GM12878 (cell line): ENCODE measurements at regions not wholly inside any gene's neighbourhood (a gene's known extent, or its start where the extent isn't known, plus 50 kb on each side); places are given as distances from the start of the nearest gene placed in this dataset.

Source experiments
- ATAC-seq: fragments of 200-7000 bp; cut with Tn5 transposase; 3 replicates; pipeline ENCODE4 v1.9.1; 2020; ENCODE audit warnings: mild to moderate bottlenecking, moderate library complexity
- BruUV-seq: library from RNA; stranded (reverse); fragments of 400-500 nt; replicated peaks from 2 replicates; lab custom pipeline; 2021; lab: Mats Ljungman, UMichigan
- CTCF ChIA-PET: fragments of 300-600 bp; sonication (Branson Sonifier 250); formaldehyde crosslinking; extraction: SDS; loops from one replicate; lab custom pipeline; 2021; ENCODE audit warnings: inconsistent platforms; lab: Yijun Ruan, JAX
- POLR2A ChIA-PET: fragments of 350-600 bp; formaldehyde crosslinking; extraction: SDS; loops from one replicate; lab custom pipeline; 2021; ENCODE audit warnings: inconsistent platforms; lab: Charles Lee
- RAD21 ChIA-PET: fragments of 300-600 bp; sonication (Branson Sonifier 250); formaldehyde crosslinking; loops from one replicate; lab custom pipeline; 2023; ENCODE audit warnings: antibody characterized with exemption; ENCODE audit not compliant: unreplicated experiment; lab: Charles Lee
- SMC1A ChIA-PET: fragments of 300-600 bp; sonication (Branson Sonifier 250); formaldehyde crosslinking; loops from one replicate; lab custom pipeline; 2023; ENCODE audit not compliant: unreplicated experiment, uncharacterized antibody; lab: Charles Lee
- DNase-seq: peaks from one replicate; pipeline ENCODE4 v3.0.0-alpha.2; 2011; ENCODE audit warnings: low read depth, low spot score
- FAIRE-seq: peaks from 3 replicates; lab custom pipeline; 2011; peaks lifted over from hg19 to GRCh38; lab: Jason Lieb, UNC
- H2AFZ ChIP-seq: 2 replicates; pipeline ENCODE4 v1.6.0; 2011; ENCODE audit warnings: low read depth, low read length, control low read depth; ENCODE audit not compliant: control insufficient read depth
- H3K27ac ChIP-seq: 2 replicates; pipeline ENCODE4 v1.5.1; 2011; ENCODE audit warnings: control low read depth; ENCODE audit not compliant: control insufficient read depth, insufficient read depth
- H3K27me3 ChIP-seq, 2 experiments: replicated peaks in 1 of 2; 2 replicates each; pipeline versions ENCODE4 v1.6.0 to v1.6.1; 2011; ENCODE audit warnings: low read length in 1 of 2; ENCODE audit not compliant: control insufficient read depth in 2 of 2, insufficient read depth in 2 of 2
- H3K36me3 ChIP-seq, 2 experiments: 2 replicates each; pipeline ENCODE4 v1.5.1; 2011; ENCODE audit warnings: low read length in 1 of 2; ENCODE audit not compliant: control insufficient read depth in 2 of 2, insufficient read depth in 2 of 2
- H3K4me1 ChIP-seq: 2 replicates; pipeline ENCODE4 v1.6.1; 2011; ENCODE audit warnings: mild to moderate bottlenecking, low read length, moderate library complexity, mixed read lengths; ENCODE audit not compliant: control insufficient read depth, insufficient read depth
- H3K4me2 ChIP-seq: 2 replicates; pipeline ENCODE4 v1.6.0; 2011; ENCODE audit warnings: control low read depth; ENCODE audit not compliant: control insufficient read depth, insufficient read depth
- H3K4me3 ChIP-seq: fragments of 200-600 bp; sonication (generic); 2 replicates; pipeline ENCODE4 v1.5.1; 2016
- H3K79me2 ChIP-seq: 2 replicates; pipeline ENCODE4 v1.6.0; 2011; ENCODE audit warnings: low read length; ENCODE audit not compliant: control insufficient read depth, insufficient read depth
- H3K9ac ChIP-seq: 2 replicates; pipeline ENCODE4 v1.8.0; 2011; ENCODE audit warnings: low read length, control low read depth, mixed read lengths; ENCODE audit not compliant: control insufficient read depth, insufficient read depth
- H3K9me3 ChIP-seq: replicated peaks from 3 replicates; pipeline ENCODE4 v1.5.1; 2011; ENCODE audit warnings: mild to moderate bottlenecking, low read length; ENCODE audit not compliant: control insufficient read depth, insufficient read depth
- H4K20me1 ChIP-seq: 2 replicates; pipeline ENCODE4 v1.6.0; 2011; ENCODE audit not compliant: control insufficient read depth, insufficient read depth
- BCL11A ChIP-seq: IDR thresholded peaks from 2 replicates; pipeline ENCODE4 v1.6.1; 2011; ENCODE audit warnings: low read depth, low read length
- CHD2 ChIP-seq: IDR thresholded peaks from 2 replicates; pipeline ENCODE4 v1.6.1; 2011; ENCODE audit warnings: low read depth, low read length, improper control_type of control experiment, borderline replicate concordance
- CHD4 ChIP-seq: fragments of 200-600 bp; sonication (generic); IDR thresholded peaks from 2 replicates; pipeline ENCODE4 v1.6.1; 2016; ENCODE audit warnings: mild to moderate bottlenecking
- JUND ChIP-seq: IDR thresholded peaks from 2 replicates; pipeline ENCODE4 v1.6.1; 2012; ENCODE audit warnings: low read depth, mild to moderate bottlenecking, low read length, improper control_type of control experiment, moderate library complexity
- MYB ChIP-seq: fragments of 150-350 bp; IDR thresholded peaks from 2 replicates; pipeline ENCODE4 v1.6.1; 2014; ENCODE audit warnings: mild to moderate bottlenecking, low read depth, low read length, borderline replicate concordance
- MYC ChIP-seq: IDR thresholded peaks from 2 replicates; pipeline ENCODE4 v1.6.1; 2011; ENCODE audit warnings: mild to moderate bottlenecking, low read length, moderate library complexity, inconsistent platforms; ENCODE audit not compliant: insufficient read depth, insufficient replicate concordance, insufficient read length, severe bottlenecking
- NR2F1 ChIP-seq: fragments of 450-650 bp; conservative IDR thresholded peaks from 2 replicates; pipeline ENCODE4 v1.6.1; 2017; ENCODE audit warnings: mild to moderate bottlenecking
- PAX5 ChIP-seq: IDR thresholded peaks from 2 replicates; pipeline ENCODE4 v1.6.1; 2011; ENCODE audit warnings: low read depth, low read length, borderline replicate concordance
- PML ChIP-seq: IDR thresholded peaks from 2 replicates; pipeline ENCODE4 v1.6.1; 2012; ENCODE audit warnings: low read length, inconsistent platforms
- RUNX3 ChIP-seq: IDR thresholded peaks from 2 replicates; pipeline ENCODE4 v1.6.1; 2012; ENCODE audit warnings: low read length, inconsistent platforms
- SUPT20H ChIP-seq: IDR thresholded peaks from 2 replicates; pipeline ENCODE4 v1.6.1; 2011; ENCODE audit warnings: low read depth, mild to moderate bottlenecking, low read length, moderate library complexity, borderline replicate concordance; ENCODE audit not compliant: control insufficient read depth
- SUZ12 ChIP-seq: fragments of 200-600 bp; sonication (generic); IDR thresholded peaks from one replicate; pipeline ENCODE4 v1.6.1; 2018; ENCODE audit warnings: antibody characterized with exemption, mild to moderate bottlenecking; ENCODE audit not compliant: unreplicated experiment
- WGBS: methylation state at CpG from one replicate; pipeline ENCODE4 v1.1.6; 2016; ENCODE audit warnings: low lambda C conversion rate; ENCODE audit not compliant: insufficient replicate concordance, insufficient coverage; ENCODE audit errors: missing lambda C conversion rate; 5-methylcytosine and 5-hydroxymethylcytosine counted together
- in situ Hi-C: fragments of 300-500 bp; cut with MboI; formaldehyde crosslinking; loops from 9 replicates; pipeline ENCODE4 v1.14.3; 2018; ENCODE audit warnings: mixed read lengths
- intact Hi-C: fragments of 100-400 bp; cut with micrococcal nuclease; formaldehyde crosslinking; loops from one replicate; pipeline ENCODE4 v1.14.2; 2022; ENCODE audit not compliant: unreplicated experiment
- TF ChIP-seq, protein P1 (sequence below): IDR thresholded peaks from 2 replicates; pipeline ENCODE4 v1.6.1; 2012; ENCODE audit warnings: low read depth, low read length, improper control_type of control experiment
- TF ChIP-seq, protein P2 (sequence below): fragments of 450-650 bp; IDR thresholded peaks from 2 replicates; pipeline ENCODE4 v1.6.1; 2018; ENCODE audit warnings: borderline replicate concordance, mild to moderate bottlenecking; ENCODE audit not compliant: partially characterized antibody
- TF ChIP-seq, protein P3 (sequence below): IDR thresholded peaks from 2 replicates; pipeline ENCODE4 v1.6.1; 2012; ENCODE audit warnings: low read depth, low read length, improper control_type of control experiment
- TF ChIP-seq, protein P4 (sequence below): fragments of 450-650 bp; IDR thresholded peaks from 2 replicates; pipeline ENCODE4 v1.6.1; 2018; ENCODE audit warnings: mild to moderate bottlenecking, low read depth, moderate library complexity; ENCODE audit not compliant: partially characterized antibody

DNA sequence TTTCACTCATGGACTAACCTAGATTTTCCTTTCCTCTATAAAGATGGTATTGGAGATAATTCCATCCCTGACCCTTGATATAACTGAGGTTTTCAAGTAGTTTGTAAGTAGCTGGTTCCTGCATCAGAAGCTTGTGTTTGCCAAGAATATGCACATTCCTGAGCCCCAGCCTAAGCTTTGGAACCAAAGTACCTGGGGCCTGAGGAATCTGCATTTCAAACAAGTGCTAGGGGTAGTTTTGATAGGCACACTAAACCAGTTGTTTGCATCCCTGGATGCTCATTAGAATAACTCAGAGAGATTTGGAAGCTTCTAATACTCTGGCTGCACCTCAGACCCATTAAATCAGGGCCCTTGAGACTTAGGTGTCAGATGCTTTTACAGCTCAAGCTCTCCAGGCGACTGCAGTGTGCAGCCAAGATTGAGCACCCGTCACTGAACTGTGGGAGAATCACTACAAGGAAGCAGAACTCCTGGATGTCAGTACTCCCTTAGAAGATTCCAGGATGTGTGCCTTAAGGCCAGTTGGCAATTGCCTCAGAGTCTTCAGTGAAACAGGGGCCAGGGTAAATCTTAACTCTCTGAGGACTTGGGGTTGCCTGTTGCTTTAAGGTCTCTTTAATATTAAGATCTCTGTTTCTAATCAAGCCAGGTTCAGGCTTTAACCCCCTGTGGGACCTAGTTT lies 565.0 kb downstream of the REEP3 start:
- FAIRE-seq (no peak), ATAC-seq (no peak), DNase-seq (no peak)
- BruUV-seq = no TSS peak
- H3K4me3 ChIP-seq = no peak overlapping the region
- no peak overlapping the region for H3K9ac ChIP-seq
- RAD21 ChIA-PET = no interaction called here
- no peak overlapping the region for H3K27ac ChIP-seq
- H2AFZ ChIP-seq = no peak overlapping the region
- intact Hi-C loops = no loop called here
- H3K79me2 ChIP-seq = no peaks in the 10 kb centered on the region
- CTCF ChIA-PET = interaction anchor here (0.9 kb wide), 1 partner anchor 28 kb away, joined by 3 read pairs; no protein-coding TSS in a partner anchor
- H4K20me1 ChIP-seq = no peaks in the 10 kb centered on the region
- POLR2A ChIA-PET = no interaction called here
- SMC1A ChIA-PET = interaction anchor here (0.6 to 1.2 kb wide), 3 partner anchors 9 to 300 kb away, joined by 3 to 4 read pairs (median 3); no protein-coding TSS in a partner anchor
- H3K9me3 ChIP-seq = no peaks in the 10 kb centered on the region
- H3K27me3 ChIP-seq = no peaks in the 10 kb centered on the region
- 0% methylated on average over 2 of the region's 2 CpGs for WGBS
- H3K4me2 ChIP-seq = no peak overlapping the region
- H3K36me3 ChIP-seq = no peaks in the 10 kb centered on the region
- no peaks in the 10 kb centered on the region for H3K4me1 ChIP-seq
- in situ Hi-C loops = no loop called here
- TF ChIP-seq CHD2 = no peak
- TF ChIP-seq CHD4 = no peak
- no peak for TF ChIP-seq SUZ12
- TF ChIP-seq MYB = no peak
- no peak for TF ChIP-seq PML
- TF ChIP-seq SUPT20H = no peak
- TF ChIP-seq, protein P1, sequence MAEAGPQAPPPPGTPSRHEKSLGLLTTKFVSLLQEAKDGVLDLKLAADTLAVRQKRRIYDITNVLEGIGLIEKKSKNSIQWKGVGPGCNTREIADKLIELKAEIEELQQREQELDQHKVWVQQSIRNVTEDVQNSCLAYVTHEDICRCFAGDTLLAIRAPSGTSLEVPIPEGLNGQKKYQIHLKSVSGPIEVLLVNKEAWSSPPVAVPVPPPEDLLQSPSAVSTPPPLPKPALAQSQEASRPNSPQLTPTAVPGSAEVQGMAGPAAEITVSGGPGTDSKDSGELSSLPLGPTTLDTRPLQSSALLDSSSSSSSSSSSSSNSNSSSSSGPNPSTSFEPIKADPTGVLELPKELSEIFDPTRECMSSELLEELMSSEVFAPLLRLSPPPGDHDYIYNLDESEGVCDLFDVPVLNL = no peak
- TF ChIP-seq, protein P2, sequence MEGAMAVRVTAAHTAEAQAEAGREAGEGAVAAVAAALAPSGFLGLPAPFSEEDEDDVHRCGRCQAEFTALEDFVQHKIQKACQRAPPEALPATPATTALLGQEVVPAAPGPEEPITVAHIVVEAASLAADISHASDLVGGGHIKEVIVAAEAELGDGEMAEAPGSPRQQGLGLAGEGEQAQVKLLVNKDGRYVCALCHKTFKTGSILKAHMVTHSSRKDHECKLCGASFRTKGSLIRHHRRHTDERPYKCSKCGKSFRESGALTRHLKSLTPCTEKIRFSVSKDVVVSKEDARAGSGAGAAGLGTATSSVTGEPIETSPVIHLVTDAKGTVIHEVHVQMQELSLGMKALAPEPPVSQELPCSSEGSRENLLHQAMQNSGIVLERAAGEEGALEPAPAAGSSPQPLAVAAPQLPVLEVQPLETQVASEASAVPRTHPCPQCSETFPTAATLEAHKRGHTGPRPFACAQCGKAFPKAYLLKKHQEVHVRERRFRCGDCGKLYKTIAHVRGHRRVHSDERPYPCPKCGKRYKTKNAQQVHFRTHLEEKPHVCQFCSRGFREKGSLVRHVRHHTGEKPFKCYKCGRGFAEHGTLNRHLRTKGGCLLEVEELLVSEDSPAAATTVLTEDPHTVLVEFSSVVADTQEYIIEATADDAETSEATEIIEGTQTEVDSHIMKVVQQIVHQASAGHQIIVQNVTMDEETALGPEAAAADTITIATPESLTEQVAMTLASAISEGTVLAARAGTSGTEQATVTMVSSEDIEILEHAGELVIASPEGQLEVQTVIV = no peak
- TF ChIP-seq, protein P3, sequence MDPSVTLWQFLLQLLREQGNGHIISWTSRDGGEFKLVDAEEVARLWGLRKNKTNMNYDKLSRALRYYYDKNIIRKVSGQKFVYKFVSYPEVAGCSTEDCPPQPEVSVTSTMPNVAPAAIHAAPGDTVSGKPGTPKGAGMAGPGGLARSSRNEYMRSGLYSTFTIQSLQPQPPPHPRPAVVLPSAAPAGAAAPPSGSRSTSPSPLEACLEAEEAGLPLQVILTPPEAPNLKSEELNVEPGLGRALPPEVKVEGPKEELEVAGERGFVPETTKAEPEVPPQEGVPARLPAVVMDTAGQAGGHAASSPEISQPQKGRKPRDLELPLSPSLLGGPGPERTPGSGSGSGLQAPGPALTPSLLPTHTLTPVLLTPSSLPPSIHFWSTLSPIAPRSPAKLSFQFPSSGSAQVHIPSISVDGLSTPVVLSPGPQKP = no peak
- TF ChIP-seq JUND = no peak
- no peak for TF ChIP-seq MYC
- TF ChIP-seq, protein P4, sequence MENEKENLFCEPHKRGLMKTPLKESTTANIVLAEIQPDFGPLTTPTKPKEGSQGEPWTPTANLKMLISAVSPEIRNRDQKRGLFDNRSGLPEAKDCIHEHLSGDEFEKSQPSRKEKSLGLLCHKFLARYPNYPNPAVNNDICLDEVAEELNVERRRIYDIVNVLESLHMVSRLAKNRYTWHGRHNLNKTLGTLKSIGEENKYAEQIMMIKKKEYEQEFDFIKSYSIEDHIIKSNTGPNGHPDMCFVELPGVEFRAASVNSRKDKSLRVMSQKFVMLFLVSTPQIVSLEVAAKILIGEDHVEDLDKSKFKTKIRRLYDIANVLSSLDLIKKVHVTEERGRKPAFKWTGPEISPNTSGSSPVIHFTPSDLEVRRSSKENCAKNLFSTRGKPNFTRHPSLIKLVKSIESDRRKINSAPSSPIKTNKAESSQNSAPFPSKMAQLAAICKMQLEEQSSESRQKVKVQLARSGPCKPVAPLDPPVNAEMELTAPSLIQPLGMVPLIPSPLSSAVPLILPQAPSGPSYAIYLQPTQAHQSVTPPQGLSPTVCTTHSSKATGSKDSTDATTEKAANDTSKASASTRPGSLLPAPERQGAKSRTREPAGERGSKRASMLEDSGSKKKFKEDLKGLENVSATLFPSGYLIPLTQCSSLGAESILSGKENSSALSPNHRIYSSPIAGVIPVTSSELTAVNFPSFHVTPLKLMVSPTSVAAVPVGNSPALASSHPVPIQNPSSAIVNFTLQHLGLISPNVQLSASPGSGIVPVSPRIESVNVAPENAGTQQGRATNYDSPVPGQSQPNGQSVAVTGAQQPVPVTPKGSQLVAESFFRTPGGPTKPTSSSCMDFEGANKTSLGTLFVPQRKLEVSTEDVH = no peak
- TF ChIP-seq BCL11A = no peak
- TF ChIP-seq PAX5 = no peak
- TF ChIP-seq NR2F1 = no peak
- TF ChIP-seq RUNX3 = no peak
